ENCODE measurements at regions not wholly inside any gene's neighbourhood (a gene's known extent, or its start where the extent isn't known, plus 50 kb on each side); places are given as distances from the start of the nearest gene placed in this dataset.
"Not testable (repeated sequence)": the region's sequence is repeated elsewhere in the genome, so short reads cannot be mapped to it uniquely, and the experiment has no call there.

GRCh38 chr2:64795024-64795592, 141.4 kb upstream of the SERTAD2 start:
- no peak for DNase-seq (ENCODE audit: low read depth)

GRCh38 chr2:64796926-64797325, 143.2 kb upstream of the SERTAD2 start:
- no peak for DNase-seq (ENCODE audit: low read depth)

- no peak for DNase-seq (ENCODE audit: low read depth)
These were observed 144.3 kb upstream of the SERTAD2 start for GRCh38 chr2:64797881-64798575.

- DNase-seq (ENCODE audit: low read depth): no peak
These were observed 146.0 kb upstream of the SERTAD2 start for GRCh38 chr2:64799592-64800252.

- DNase-seq (ENCODE audit: low read depth): no peak
These were observed 150.1 kb upstream of the SERTAD2 start for GRCh38 chr2:64803776-64804175.

GRCh38 chr2:64804651-64805050, 150.9 kb upstream of the SERTAD2 start:
- DNase-seq (ENCODE audit: low read depth): no peak

GRCh38 chr2:64807417-64807816, 153.7 kb upstream of the SERTAD2 start:
- peak; percentile 34 for DNase-seq (ENCODE audit: low read depth)

GRCh38 chr2:64808092-64808491, 154.4 kb upstream of the SERTAD2 start:
- DNase-seq (ENCODE audit: low read depth): no peak

- DNase-seq (ENCODE audit: low read depth): no peak
These were observed 155.0 kb upstream of the SERTAD2 start for GRCh38 chr2:64808754-64809153.

- no peak for DNase-seq (ENCODE audit: low read depth)
These were observed 155.5 kb upstream of the SERTAD2 start for GRCh38 chr2:64809216-64809615.

GRCh38 chr2:64812285-64812684, 158.6 kb upstream of the SERTAD2 start:
- no peak for DNase-seq (ENCODE audit: low read depth)

- no peak for DNase-seq (ENCODE audit: low read depth)
These were observed 160.3 kb upstream of the SERTAD2 start for GRCh38 chr2:64814007-64814406.

GRCh38 chr2:64816526-64816925, 162.8 kb upstream of the SERTAD2 start:
- DNase-seq (ENCODE audit: low read depth): not testable (repeated sequence)

- no peak for DNase-seq (ENCODE audit: low read depth)
These were observed 163.7 kb upstream of the SERTAD2 start for GRCh38 chr2:64817453-64817852.

- DNase-seq (ENCODE audit: low read depth): no peak
These were observed 164.9 kb upstream of the SERTAD2 start for GRCh38 chr2:64818664-64819060.

GRCh38 chr2:64819361-64819760, 165.6 kb upstream of the SERTAD2 start:
- DNase-seq (ENCODE audit: low read depth): no peak

- DNase-seq (ENCODE audit: low read depth): peak; percentile 30
These were observed 166.3 kb upstream of the SERTAD2 start for GRCh38 chr2:64819774-64820688.

- DNase-seq (ENCODE audit: low read depth): no peak
These were observed 167.2 kb upstream of the SERTAD2 start for GRCh38 chr2:64820901-64821300.

- DNase-seq (ENCODE audit: low read depth): no peak
These were observed 165.4 kb upstream of the SLC1A4 start for GRCh38 chr2:64823794-64824193.

- DNase-seq (ENCODE audit: low read depth): no peak
These were observed 163.2 kb upstream of the SLC1A4 start for GRCh38 chr2:64825831-64826491.

GRCh38 chr2:64826703-64827102, 162.5 kb upstream of the SLC1A4 start:
- DNase-seq (ENCODE audit: low read depth): no peak

GRCh38 chr2:64828261-64828660, 160.9 kb upstream of the SLC1A4 start:
- DNase-seq (ENCODE audit: low read depth): no peak

All from stimulated activated CD8-positive, alpha-beta memory T cell treated with anti-CD3 and anti-CD28 coated beads, Interleukin-4, amount 100 ng/mL, for 24 hours (primary cell).